SK-MEL-5 (cell line): ENCODE measurements at regions not wholly inside any gene's neighbourhood (a gene's known extent, or its start where the extent isn't known, plus 50 kb on each side); places are given as distances from the start of the nearest gene placed in this dataset.

Source experiments
- DNase-seq: peaks from one replicate; pipeline ENCODE4 v3.0.0-alpha.2; 2016; ENCODE audit warnings: low read depth, low spot score
- in situ Hi-C: cut with HindIII; loops from 2 replicates; pipeline ENCODE4 v1.10.0; 2016; ENCODE audit warnings: low sequenced_read_pairs, high pct_unique_total_duplicates, low pct_unique_long_range_greater_than_20kb

DNA sequence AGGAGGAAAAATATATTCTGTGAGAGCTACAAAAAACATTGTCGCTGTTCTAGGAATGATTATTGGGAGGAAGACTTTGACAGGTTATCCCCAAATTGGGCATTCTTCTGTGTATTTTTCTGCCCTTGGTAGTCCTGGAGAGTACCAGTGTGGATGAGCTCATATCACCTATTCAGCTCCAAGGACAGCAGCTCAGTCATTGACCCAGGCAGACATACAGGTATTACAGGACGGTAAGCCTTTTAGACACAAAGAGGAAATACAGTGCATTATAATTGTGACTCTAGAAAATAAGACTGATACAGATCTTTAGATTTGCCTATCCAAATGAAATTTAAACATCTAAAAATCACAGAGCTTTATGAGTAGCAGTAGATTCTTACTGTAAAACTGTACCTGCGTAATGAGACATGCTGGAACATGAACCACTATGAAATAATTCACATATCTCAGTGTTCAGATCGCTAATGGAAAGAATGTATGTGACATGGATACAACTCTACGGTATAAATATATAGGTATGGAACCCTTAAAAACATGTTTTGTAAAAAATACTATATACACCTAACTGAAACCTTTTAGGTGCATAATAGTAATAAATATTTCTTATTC is 56.0 kb downstream of the PLK2 start:
- in situ Hi-C loops = no loop called here
- no peak for DNase-seq

GRCh38 chr5:58401701-58402100 is 58.2 kb downstream of the PLK2 start:
- DNase-seq = no peak
- in situ Hi-C loops = no loop called here

DNA sequence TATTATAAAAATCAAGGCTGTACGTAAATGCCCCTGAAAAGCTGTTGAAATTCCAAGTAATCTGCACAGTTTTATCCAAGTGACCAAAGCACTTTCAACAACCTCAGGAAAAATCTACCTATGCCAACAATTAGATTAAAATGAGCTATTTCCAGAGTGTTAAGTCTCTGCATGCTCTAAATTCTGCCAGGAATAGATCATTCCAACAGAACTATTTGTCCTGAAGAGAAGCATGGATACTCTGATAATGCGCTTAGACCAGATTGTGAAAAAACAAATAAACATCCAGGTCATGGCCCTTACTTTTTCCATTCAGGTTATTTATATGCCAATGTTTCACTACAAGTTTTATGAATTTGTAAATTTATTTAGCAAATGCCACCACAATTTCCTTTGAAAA is 59.1 kb downstream of the PLK2 start:
- in situ Hi-C loops = no loop called here
- DNase-seq = no peak

GRCh38 chr5:58399951-58400350 is 59.9 kb downstream of the PLK2 start:
- no peak for DNase-seq
- in situ Hi-C loops = no loop called here

GRCh38 chr5:58394339-58394738 is 65.5 kb downstream of the PLK2 start:
- no peak for DNase-seq
- in situ Hi-C loops = no loop called here

GRCh38 chr5:58393716-58394115 is 66.2 kb downstream of the PLK2 start:
- in situ Hi-C loops = no loop called here
- no peak for DNase-seq

GRCh38 chr5:58392496-58392895 is 67.4 kb downstream of the PLK2 start:
- no peak for DNase-seq
- in situ Hi-C loops = no loop called here

GRCh38 chr5:58383448-58383847 is 76.4 kb downstream of the PLK2 start:
- in situ Hi-C loops = no loop called here

GRCh38 chr5:58382131-58382534 is 77.8 kb downstream of the PLK2 start:
- no peak for DNase-seq
- in situ Hi-C loops = no loop called here

More at GRCh38 chr5:58383448-58383847, 76.4 kb downstream of the PLK2 start:
- DNase-seq = no peak

- in situ Hi-C loops = no loop called here
- DNase-seq = no peak
Observed at GRCh38 chr5:58381566-58381965, 78.3 kb downstream of the PLK2 start.

DNA sequence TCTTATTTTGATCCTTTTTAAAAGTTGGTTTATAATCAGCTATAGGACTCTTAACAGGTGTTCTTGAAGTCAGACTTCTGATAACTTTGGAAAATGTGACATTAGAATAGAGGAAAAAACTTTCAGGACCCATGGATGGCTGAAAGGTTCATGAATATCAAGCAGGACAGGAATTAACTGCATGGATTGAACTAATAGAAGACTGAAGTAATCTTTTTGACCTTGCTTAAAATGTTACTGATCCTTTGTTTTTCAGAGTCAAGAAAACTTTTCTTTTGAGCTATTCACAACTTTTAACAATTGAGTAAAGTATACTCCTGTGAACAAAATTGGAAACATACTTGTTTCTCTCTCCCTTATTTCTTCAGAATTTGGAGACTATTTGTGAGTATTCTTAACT is 79.2 kb downstream of the PLK2 start:
- in situ Hi-C loops = no loop called here
- no peak for DNase-seq

DNA sequence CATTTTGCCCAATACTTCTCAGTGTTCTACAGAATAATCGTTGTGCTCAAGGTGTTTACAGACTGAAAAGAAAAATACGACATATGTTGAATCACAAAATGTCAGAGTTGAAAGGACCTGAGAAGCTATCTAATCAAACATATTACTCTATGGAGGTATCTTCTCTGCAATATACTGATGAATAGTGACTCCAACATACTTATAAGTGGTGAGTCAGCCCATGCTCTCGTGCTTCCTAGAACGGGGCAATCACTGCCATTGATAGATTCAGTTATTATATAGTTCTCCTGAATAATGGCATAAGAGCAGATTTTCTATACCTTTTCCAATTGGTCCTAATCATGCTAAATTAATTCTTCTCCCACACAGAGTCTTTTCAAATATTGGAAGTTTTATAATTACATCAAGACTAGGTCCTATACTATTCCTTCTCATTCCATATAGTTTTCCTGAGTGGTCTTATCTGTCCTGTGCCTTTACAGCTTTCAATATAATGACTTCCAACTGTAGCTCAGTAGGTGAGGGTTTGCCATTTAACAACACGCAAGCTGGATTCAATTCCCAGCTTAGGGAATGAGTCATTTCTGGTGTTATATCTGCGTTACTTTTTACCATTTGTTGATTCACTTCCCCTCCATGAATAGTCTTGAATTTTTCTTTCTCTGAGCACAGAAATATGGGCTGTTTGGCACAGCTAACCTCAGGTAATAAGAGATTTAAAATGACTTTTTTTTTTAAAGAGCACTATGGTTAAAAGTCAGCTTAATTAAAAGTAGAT is 81.1 kb downstream of the PLK2 start:
- no peak for DNase-seq
- in situ Hi-C loops = no loop called here

- in situ Hi-C loops = no loop called here
- no peak for DNase-seq
Observed at GRCh38 chr5:58370606-58371005, 89.3 kb downstream of the PLK2 start.

DNA sequence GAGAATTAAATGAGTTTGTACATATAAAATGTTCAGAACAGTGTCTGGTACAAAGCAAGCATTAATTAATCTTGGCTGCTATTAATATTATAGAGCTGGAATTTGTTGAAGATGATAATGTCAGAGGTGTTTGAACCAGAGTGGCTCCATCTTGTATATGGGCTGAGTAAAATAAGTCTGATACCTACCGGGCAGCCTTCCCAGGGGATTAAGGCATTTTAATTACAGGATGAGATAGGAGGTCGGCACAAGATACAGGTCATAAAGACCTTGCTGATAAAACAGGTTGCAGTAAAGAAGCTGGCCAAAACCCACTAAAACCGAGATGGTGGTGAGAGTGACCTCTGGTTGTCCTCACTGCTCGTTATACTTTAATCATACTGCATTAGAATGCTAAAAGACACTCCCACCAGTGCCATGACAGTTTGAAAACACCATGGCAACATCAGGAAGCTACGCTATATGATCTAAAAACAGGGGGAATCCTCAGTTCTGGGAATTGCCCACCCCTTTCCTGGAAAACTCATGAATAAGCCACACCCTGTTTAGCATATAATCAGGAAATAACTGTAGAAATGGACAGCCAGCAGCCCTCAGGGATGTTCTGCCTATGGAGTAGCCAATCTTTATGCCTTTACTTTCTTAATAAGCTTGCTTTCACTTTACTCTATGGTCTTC is 90.2 kb downstream of the PLK2 start:
- DNase-seq = no peak
- in situ Hi-C loops = no loop called here

DNA sequence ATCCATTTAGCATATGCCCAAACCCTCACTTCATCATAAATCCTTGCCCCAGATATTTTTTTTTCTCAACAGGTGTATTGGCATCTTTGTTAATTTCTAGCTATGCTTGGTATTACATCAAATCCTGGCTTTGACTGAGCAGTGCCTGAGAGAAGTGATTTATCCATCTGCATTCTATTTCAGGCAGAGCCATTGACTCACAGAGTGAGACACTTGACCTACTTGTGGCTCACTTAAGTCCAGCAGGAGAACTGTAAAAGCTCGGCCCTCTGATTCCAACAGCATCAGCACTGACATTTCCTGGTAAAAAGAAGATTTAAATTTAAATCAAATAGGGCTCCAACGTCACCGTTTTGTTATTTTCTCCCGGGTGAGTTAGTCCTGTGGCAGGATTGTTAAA is 93.4 kb downstream of the PLK2 start:
- in situ Hi-C loops = no loop called here
- no peak for DNase-seq

- in situ Hi-C loops = no loop called here
- DNase-seq = no peak
Observed at GRCh38 chr5:58365791-58366190, 94.1 kb downstream of the PLK2 start.

DNA sequence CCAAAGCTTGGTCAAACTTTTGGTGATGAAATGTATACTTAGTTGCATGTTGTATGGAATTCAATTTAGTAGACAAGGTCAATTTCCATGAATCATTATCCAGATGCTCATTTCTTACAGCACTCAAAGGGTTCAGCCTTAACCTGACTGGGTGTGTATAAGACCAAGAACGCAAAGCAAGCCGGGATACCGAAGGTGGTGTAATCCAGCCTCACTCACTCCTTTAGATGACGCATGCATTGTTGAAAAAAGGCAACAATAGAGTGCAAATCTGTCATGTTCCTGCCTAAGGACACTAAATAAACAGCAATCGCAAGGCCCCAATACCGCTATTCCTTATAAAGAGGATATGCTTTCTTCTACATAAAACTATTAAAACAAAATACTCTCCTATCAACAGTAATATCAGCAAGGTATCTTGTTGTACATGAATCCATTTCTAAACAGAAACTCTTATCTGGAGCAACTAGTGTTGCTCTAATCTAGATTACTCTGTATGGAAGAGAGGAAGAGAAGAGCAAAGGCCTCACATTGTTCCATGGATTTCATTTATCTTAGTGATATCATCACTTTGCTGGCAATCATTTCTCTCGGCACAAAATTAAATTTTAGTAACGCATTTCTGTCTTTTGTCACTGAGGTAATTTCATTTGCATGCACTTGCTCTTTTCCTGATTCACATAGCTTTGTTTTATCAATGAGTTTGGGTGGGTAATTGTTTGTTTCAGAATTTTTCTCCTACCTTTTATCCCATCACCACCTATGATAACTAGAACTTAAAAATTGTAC is 96.2 kb downstream of the PLK2 start:
- in situ Hi-C loops = no loop called here
- DNase-seq = no peak

GRCh38 chr5:58362135-58362534 is 97.8 kb downstream of the PLK2 start:
- in situ Hi-C loops = no loop called here
- no peak for DNase-seq
